ENCODE measurements at regions not wholly inside any gene's neighbourhood (a gene's known extent, or its start where the extent isn't known, plus 50 kb on each side); places are given as distances from the start of the nearest gene placed in this dataset.

- ATAC-seq (ENCODE audit: low read depth) (no peak), DNase-seq (no peak)
- Histone ChIP-seq H3K23ac (ENCODE audit: low read depth, low read length) (no peak overlapping the region), H3K9ac (ENCODE audit: low read depth, low read length) (no peak overlapping the region), H3K36me3 (ENCODE audit: control insufficient read depth, insufficient read depth, low read length) (no peaks in the 10 kb centered on the region), H3K4me2 (ENCODE audit: low read depth, low read length) (no peak overlapping the region), H3K14ac (replicated peaks; ENCODE audit: low read depth, low read length) (no peak overlapping the region), H2AFZ (replicated peaks; ENCODE audit: low read length, poor library complexity) (no peak overlapping the region), H2BK120ac (ENCODE audit: low read depth, low read length) (no peak overlapping the region), H4K20me1 (ENCODE audit: insufficient read depth, low read length) (no peaks in the 10 kb centered on the region), H3K27me3 (ENCODE audit: control insufficient read depth, insufficient read depth, low read length) (no peaks in the 10 kb centered on the region), H3K79me1 (ENCODE audit: low read depth in 1 of 2, low read length in 2 of 2) (no peaks in the 10 kb centered on the region), H3K9me1 (ENCODE audit: insufficient read depth, low read length) (no peaks in the 10 kb centered on the region), H2AK5ac (ENCODE audit: low read depth, low read length) (no peak overlapping the region), H4K5ac (ENCODE audit: low read depth, low read length) (no peak overlapping the region), H3K18ac (ENCODE audit: low read depth, low read length) (no peak overlapping the region), H3K4ac (ENCODE audit: low read depth, low read length) (no peak overlapping the region), H3K4me3 (ENCODE audit: insufficient read depth, low read depth, low read length) (no peak overlapping the region), H2BK15ac (ENCODE audit: low read depth, low read length) (no peak overlapping the region), H3K27ac (ENCODE audit: insufficient read depth, low read length) (no peak overlapping the region), H2AK9ac (replicated peaks; ENCODE audit: low read depth, low read length, poor library complexity) (no peak overlapping the region), H3K4me1 (ENCODE audit: control insufficient read depth, insufficient read depth, low read length) (no peaks in the 10 kb centered on the region), H2BK5ac (ENCODE audit: low read depth, low read length, poor library complexity, severe bottlenecking) (no peak overlapping the region), H3K56ac (ENCODE audit: extremely low read depth, insufficient read depth, low read length) (no peak overlapping the region), H2BK20ac (ENCODE audit: low read depth, low read length) (no peak overlapping the region), H3K9me3 (ENCODE audit: control insufficient read depth, insufficient read depth, low read length) (no peaks in the 10 kb centered on the region; the same call in 1 of the 2 replicates), H4K8ac (ENCODE audit: low read depth in 2 of 2, low read length in 2 of 2) (no peak overlapping the region), H4K91ac (ENCODE audit: insufficient read depth, low read depth, low read length) (no peak overlapping the region)
- in situ Hi-C loops (cut with MboI; ENCODE audit: low sequenced_read_pairs) (no loop called here), dilution Hi-C loops (cut with HindIII; ENCODE audit: low sequenced_read_pairs, unreplicated experiment) (no loop called here), intact Hi-C loops (cut with micrococcal nuclease) (no loop called here)
- BruUV-seq (replicated peaks): no TSS peak
- POLR2A ChIA-PET (ENCODE audit: unreplicated experiment): no interaction called here
- WGBS, 2 experiments (ENCODE audit: extremely low coverage in 2 of 2, insufficient read length in 1 of 2): no CpG with 5 or more reads among the region's 3 CpGs
- CTCF ChIA-PET: no interaction called here
- TF ChIP-seq MAZ (IDR thresholded peaks at IDR 0.05; ENCODE audit: borderline replicate concordance, low read depth, low read length) (no peak), USF2 (IDR thresholded peaks at IDR 0.05; ENCODE audit: low read depth, low read length) (no peak), MAFK (IDR thresholded peaks at IDR 0.05; ENCODE audit: low read depth, low read length) (no peak), CTCF (conservative IDR thresholded peaks at IDR 0.05; ENCODE audit: low read depth, low read length) (no peak), RAD21 (IDR thresholded peaks at IDR 0.05; ENCODE audit: low read length) (no peak), MXI1 (IDR thresholded peaks at IDR 0.05; ENCODE audit: borderline replicate concordance, low read depth, low read length) (no peak), ELK1 (IDR thresholded peaks at IDR 0.05; ENCODE audit: borderline replicate concordance, low read depth, low read length) (no peak), RCOR1 (IDR thresholded peaks at IDR 0.05; ENCODE audit: insufficient replicate concordance, low read length) (no peak), SMC3 (IDR thresholded peaks at IDR 0.05; ENCODE audit: low read depth, low read length) (no peak), CHD1 (IDR thresholded peaks at IDR 0.05; ENCODE audit: low read depth, low read length) (no peak), POLR2A (IDR thresholded peaks at IDR 0.05; ENCODE audit: low read depth, low read length) (no peak)
These were observed 315.0 kb upstream of the NRIP1 start for GRCh38 chr21:15379776-15380175.

Measured in IMR-90 (cell line).